ENCODE measurements at regions not wholly inside any gene's neighbourhood (a gene's known extent, or its start where the extent isn't known, plus 50 kb on each side); places are given as distances from the start of the nearest gene placed in this dataset.

GRCh38 chr4:188408244-188409030 is 269.2 kb downstream of the TRIML1 start:
- TF ChIP-seq CTCF (IDR thresholded peaks at IDR 0.05; ENCODE audit: low read depth, low read length), result no peak
- no peaks in the 10 kb centered on the region for H3K4me1 ChIP-seq
- no peak for DNase-seq
- no peaks in the 10 kb centered on the region for H3K36me3 ChIP-seq
- no peak overlapping the region for H3K4me3 ChIP-seq (ENCODE audit: low read depth, low read length)
- no peaks in the 10 kb centered on the region for H3K9me3 ChIP-seq
- H3K27me3 ChIP-seq, result no peaks in the 10 kb centered on the region

DNA sequence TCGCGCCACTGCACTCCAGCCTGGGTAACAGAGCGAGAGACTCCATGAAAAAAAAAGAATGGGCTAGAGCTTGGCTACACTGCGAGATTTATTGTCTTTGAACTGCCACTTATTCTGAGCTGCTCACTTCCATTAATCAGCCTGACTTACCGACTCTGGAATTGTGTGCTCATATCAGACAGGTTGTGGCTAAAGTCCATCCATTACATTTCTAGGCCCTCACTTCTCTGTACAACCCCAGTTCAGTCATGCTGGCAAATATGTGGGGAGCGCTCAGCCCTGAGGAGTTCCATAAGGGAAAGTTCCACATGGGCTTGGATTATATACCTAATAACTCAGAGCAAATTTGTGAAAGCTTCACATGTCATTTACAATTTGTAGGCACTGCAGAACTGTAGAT is 270.6 kb downstream of the TRIML1 start:
- Histone ChIP-seq H3K36me3 (no peaks in the 10 kb centered on the region), H3K9me3 (no peaks in the 10 kb centered on the region), H3K4me1 (no peaks in the 10 kb centered on the region), H3K4me3 (ENCODE audit: low read depth, low read length) (no peak overlapping the region), H3K27me3 (no peaks in the 10 kb centered on the region)
- DNase-seq, result no peak
- TF ChIP-seq CTCF (IDR thresholded peaks at IDR 0.05; ENCODE audit: low read depth, low read length), result no peak

- no peaks in the 10 kb centered on the region for H3K4me1 ChIP-seq
- H3K9me3 ChIP-seq, result no peaks in the 10 kb centered on the region
- no peaks in the 10 kb centered on the region for H3K27me3 ChIP-seq
- TF ChIP-seq CTCF (IDR thresholded peaks at IDR 0.05; ENCODE audit: low read depth, low read length), result no peak
- H3K36me3 ChIP-seq, result no peaks in the 10 kb centered on the region
- DNase-seq, result no peak
- no peak overlapping the region for H3K4me3 ChIP-seq (ENCODE audit: low read depth, low read length)
Observed at GRCh38 chr4:188411805-188412204, 272.6 kb downstream of the TRIML1 start.

DNA sequence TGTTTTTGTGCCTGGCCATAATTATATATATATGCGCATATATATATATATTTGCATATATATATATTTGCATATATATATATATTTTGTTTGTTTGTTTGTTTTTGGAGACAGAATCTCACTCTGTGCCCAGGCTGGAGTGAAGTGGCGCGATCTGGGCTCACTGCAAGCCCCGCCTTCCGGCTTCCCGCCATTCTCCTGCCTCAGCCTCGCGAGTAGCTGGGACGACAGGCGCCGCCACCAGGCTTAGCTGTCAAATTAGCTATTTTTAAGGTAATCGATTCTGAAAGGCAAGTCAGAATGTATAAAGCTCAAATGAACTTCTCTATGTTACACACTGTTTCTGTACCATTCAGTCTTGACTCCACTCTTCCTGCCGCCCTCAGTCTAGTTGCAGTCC is 273.3 kb downstream of the TRIML1 start:
- no peak for DNase-seq
- no peaks in the 10 kb centered on the region for H3K36me3 ChIP-seq
- H3K4me1 ChIP-seq, result no peaks in the 10 kb centered on the region
- H3K27me3 ChIP-seq, result no peaks in the 10 kb centered on the region
- H3K9me3 ChIP-seq, result no peaks in the 10 kb centered on the region
- no peak for TF ChIP-seq CTCF (IDR thresholded peaks at IDR 0.05; ENCODE audit: low read depth, low read length)
- no peak overlapping the region for H3K4me3 ChIP-seq (ENCODE audit: low read depth, low read length)

GRCh38 chr4:188414441-188414840 is 275.2 kb downstream of the TRIML1 start:
- Histone ChIP-seq H3K9me3 (no peaks in the 10 kb centered on the region), H3K36me3 (no peaks in the 10 kb centered on the region), H3K4me1 (no peaks in the 10 kb centered on the region), H3K27me3 (no peaks in the 10 kb centered on the region), H3K4me3 (ENCODE audit: low read depth, low read length) (no peak overlapping the region)
- DNase-seq, result no peak
- TF ChIP-seq CTCF (IDR thresholded peaks at IDR 0.05; ENCODE audit: low read depth, low read length), result no peak

DNA sequence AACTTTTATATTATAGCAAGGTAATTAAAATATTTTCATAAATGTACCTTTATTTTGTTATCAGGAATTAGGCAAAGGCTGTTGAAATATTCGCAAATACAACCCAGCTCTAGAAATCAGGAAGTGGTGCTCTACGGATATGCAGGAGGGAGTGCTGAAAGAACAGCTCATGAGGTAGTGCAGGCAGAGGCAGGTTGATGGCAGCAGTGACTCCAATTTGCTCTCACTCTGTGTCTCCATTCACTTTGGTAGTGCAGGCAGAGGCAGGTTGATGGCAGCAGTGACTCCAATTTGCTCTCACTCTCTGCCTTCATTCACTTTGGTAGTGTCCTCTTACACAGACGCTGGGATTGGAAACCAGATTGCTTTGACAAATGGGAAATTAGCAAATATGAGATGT is 277.9 kb downstream of the TRIML1 start:
- TF ChIP-seq CTCF (IDR thresholded peaks at IDR 0.05; ENCODE audit: low read depth, low read length), result peak; percentile 23; the same call in 1 of the 2 replicates
- no peaks in the 10 kb centered on the region for H3K9me3 ChIP-seq
- no peaks in the 10 kb centered on the region for H3K27me3 ChIP-seq
- no peak overlapping the region for H3K4me3 ChIP-seq (ENCODE audit: low read depth, low read length)
- H3K4me1 ChIP-seq, result no peaks in the 10 kb centered on the region
- DNase-seq, result no peak
- H3K36me3 ChIP-seq, result no peaks in the 10 kb centered on the region
